ENCODE measurements at regions not wholly inside any gene's neighbourhood (a gene's known extent, or its start where the extent isn't known, plus 50 kb on each side); places are given as distances from the start of the nearest gene placed in this dataset.

- no peaks in the 10 kb centered on the region for H3F3A ChIP-seq (ENCODE audit: insufficient read depth, low read length)
- no peak overlapping the region for H3K4me3 ChIP-seq (ENCODE audit: low read length)
- no peaks in the 10 kb centered on the region for H3K9me3 ChIP-seq (replicated peaks; ENCODE audit: insufficient read depth, low read length)
- H3K9me2 ChIP-seq (replicated peaks; ENCODE audit: insufficient read depth, low read length) = no peaks in the 10 kb centered on the region
- TF ChIP-seq CTCF (IDR thresholded peaks at IDR 0.05; ENCODE audit: low read length) = no peak
- no peak for TF ChIP-seq EZH2 (optimal IDR thresholded peaks at IDR 0.05; ENCODE audit: low read depth, low read length)
- no peak for TF ChIP-seq EZH2phosphoT487 (IDR thresholded peaks at IDR 0.05; ENCODE audit: low read length)
- no peaks in the 10 kb centered on the region for H3K27me3 ChIP-seq (replicated peaks; ENCODE audit: insufficient read depth, low read length)
- no peak overlapping the region for H3K9ac ChIP-seq (ENCODE audit: low read length)
- H4K20me1 ChIP-seq (ENCODE audit: insufficient read depth, low read length) = no peaks in the 10 kb centered on the region
- no peaks in the 10 kb centered on the region for H3K4me1 ChIP-seq (ENCODE audit: low read length)
- no peaks in the 10 kb centered on the region for H3K79me2 ChIP-seq (ENCODE audit: low read length)
- DNase-seq = no peak
- H2AFZ ChIP-seq (ENCODE audit: low read length) = no peak overlapping the region
- H3K36me3 ChIP-seq (replicated peaks; ENCODE audit: insufficient read depth, low read length) = no peaks in the 10 kb centered on the region
- H3K4me2 ChIP-seq (ENCODE audit: low read depth, low read length) = no peak overlapping the region
- no peak overlapping the region for H3K27ac ChIP-seq (ENCODE audit: low read length)
Observed at GRCh38 chr16:59195242-59195641, 461.1 kb upstream of the GOT2 start.

GRCh38 chr16:59193637-59194036, 459.5 kb upstream of the GOT2 start:
- Histone ChIP-seq H3K4me1 (ENCODE audit: low read length) (no peaks in the 10 kb centered on the region), H3K79me2 (ENCODE audit: low read length) (no peaks in the 10 kb centered on the region), H3K9ac (ENCODE audit: low read length) (no peak overlapping the region), H3K4me2 (ENCODE audit: low read depth, low read length) (0 out of 2 replicates have a peak overlapping the region, but pooled peaks have one; percentile 61), H3K4me3 (ENCODE audit: low read length) (no peak overlapping the region), H2AFZ (ENCODE audit: low read length) (no peak overlapping the region), H3F3A (ENCODE audit: insufficient read depth, low read length) (no peaks in the 10 kb centered on the region), H3K36me3 (replicated peaks; ENCODE audit: insufficient read depth, low read length) (no peaks in the 10 kb centered on the region), H3K27ac (ENCODE audit: low read length) (no peak overlapping the region), H3K27me3 (replicated peaks; ENCODE audit: insufficient read depth, low read length) (no peaks in the 10 kb centered on the region), H3K9me2 (replicated peaks; ENCODE audit: insufficient read depth, low read length) (no peaks in the 10 kb centered on the region), H3K9me3 (replicated peaks; ENCODE audit: insufficient read depth, low read length) (no peaks in the 10 kb centered on the region), H4K20me1 (ENCODE audit: insufficient read depth, low read length) (no peaks in the 10 kb centered on the region)
- DNase-seq = no peak
- TF ChIP-seq EZH2phosphoT487 (IDR thresholded peaks at IDR 0.05; ENCODE audit: low read length) = no peak
- no peak for TF ChIP-seq EZH2 (optimal IDR thresholded peaks at IDR 0.05; ENCODE audit: low read depth, low read length)
- no peak for TF ChIP-seq CTCF (IDR thresholded peaks at IDR 0.05; ENCODE audit: low read length)

- TF ChIP-seq EZH2 (optimal IDR thresholded peaks at IDR 0.05; ENCODE audit: low read depth, low read length) = no peak
- TF ChIP-seq EZH2phosphoT487 (IDR thresholded peaks at IDR 0.05; ENCODE audit: low read length) = no peak
- TF ChIP-seq CTCF (IDR thresholded peaks at IDR 0.05; ENCODE audit: low read length) = peak; percentile 77
- peak overlapping the region; percentile 61 for H3K4me2 ChIP-seq (ENCODE audit: low read depth, low read length)
- H3K4me1 ChIP-seq (ENCODE audit: low read length) = no peaks in the 10 kb centered on the region
- H4K20me1 ChIP-seq (ENCODE audit: insufficient read depth, low read length) = no peaks in the 10 kb centered on the region
- H3K27ac ChIP-seq (ENCODE audit: low read length) = no peak overlapping the region
- no peaks in the 10 kb centered on the region for H3K9me3 ChIP-seq (replicated peaks; ENCODE audit: insufficient read depth, low read length)
- H3K9ac ChIP-seq (ENCODE audit: low read length) = no peak overlapping the region
- H3K4me3 ChIP-seq (ENCODE audit: low read length) = peak overlapping the region; percentile 49
- no peaks in the 10 kb centered on the region for H3K9me2 ChIP-seq (replicated peaks; ENCODE audit: insufficient read depth, low read length)
- peak overlapping the region; percentile 71 for H2AFZ ChIP-seq (ENCODE audit: low read length)
- DNase-seq = peak; percentile 59
- H3F3A ChIP-seq (ENCODE audit: insufficient read depth, low read length) = no peaks in the 10 kb centered on the region
- no peaks in the 10 kb centered on the region for H3K27me3 ChIP-seq (replicated peaks; ENCODE audit: insufficient read depth, low read length)
- no peaks in the 10 kb centered on the region for H3K36me3 ChIP-seq (replicated peaks; ENCODE audit: insufficient read depth, low read length)
- H3K79me2 ChIP-seq (ENCODE audit: low read length) = no peaks in the 10 kb centered on the region
Observed at GRCh38 chr16:59192551-59193199, 458.6 kb upstream of the GOT2 start.
